ENCODE measurements at regions not wholly inside any gene's neighbourhood (a gene's known extent, or its start where the extent isn't known, plus 50 kb on each side); places are given as distances from the start of the nearest gene placed in this dataset.

- TF ChIP-seq CTCF (IDR thresholded peaks at IDR 0.05) (no peak), EP300 (IDR thresholded peaks at IDR 0.05) (no peak), POLR2A (IDR thresholded peaks at IDR 0.05) (no peak)
Measured at GRCh38 chr2:71898375-71898774, 249.3 kb downstream of the CYP26B1 start.

All from tibial nerve (tissue), 4 donors.